ENCODE measurements at regions not wholly inside any gene's neighbourhood (a gene's known extent, or its start where the extent isn't known, plus 50 kb on each side); places are given as distances from the start of the nearest gene placed in this dataset.
A peak's percentile ranks its signal among the peaks of the same experiment; 100 is the strongest.

DNA sequence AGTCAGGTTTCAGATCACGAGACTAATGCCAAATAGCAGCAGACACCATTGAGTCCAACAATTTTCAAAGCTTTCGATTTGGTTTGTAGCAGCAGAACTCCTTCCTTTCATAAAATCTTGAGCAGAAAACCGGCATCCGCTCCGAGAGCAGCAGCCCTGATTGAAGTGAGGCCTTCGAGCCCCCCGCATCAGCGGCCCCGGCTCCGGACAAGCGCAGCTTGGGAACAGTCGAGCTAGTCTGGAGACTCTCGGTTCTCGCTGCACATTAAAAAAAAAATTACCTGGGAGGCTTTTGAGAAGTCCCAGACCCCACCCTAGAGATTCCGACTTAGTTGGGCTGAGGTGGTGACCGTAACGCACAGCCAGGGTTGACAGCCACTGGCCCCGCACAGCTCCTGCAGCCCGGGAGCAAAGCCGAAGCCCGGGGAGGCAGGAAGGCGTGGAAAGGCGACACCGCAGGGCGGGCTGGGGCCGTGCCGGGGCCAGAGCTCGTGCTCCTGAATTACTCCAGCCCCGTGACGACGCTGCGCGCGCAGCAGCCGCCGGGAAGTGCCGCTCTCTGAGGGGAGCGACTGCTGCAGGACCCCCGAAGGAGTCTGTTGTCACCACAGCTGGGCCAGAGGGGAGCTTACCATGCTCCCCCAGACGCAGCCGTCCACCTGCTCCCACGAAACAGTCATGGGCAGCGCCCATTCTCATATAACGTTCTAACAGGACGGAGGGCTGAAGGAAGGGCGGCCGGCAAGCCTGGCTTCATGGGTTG, 57.8 kb downstream of the SPATA19 start:
- Histone ChIP-seq H3K4me1 (ENCODE audit: control insufficient read depth in 1 of 2, insufficient read depth in 2 of 2, low read length in 2 of 2) (no peaks in the 10 kb centered on the region), H3K9me3 (ENCODE audit: control insufficient read depth, low read length) (peaks cover 1% of the 10 kb centered on the region), H3K36me3 (ENCODE audit: control insufficient read depth in 1 of 2, insufficient read depth in 2 of 2, low read length in 1 of 2) (no peaks in the 10 kb centered on the region), H3K4me3 (ENCODE audit: low read length in 2 of 2) (no peak overlapping the region), H3K27ac (ENCODE audit: low read depth in 1 of 2, low read length in 2 of 2) (no peak overlapping the region), H3K27me3 (ENCODE audit: control insufficient read depth in 1 of 2, insufficient read depth in 2 of 2, low read length in 1 of 2) (no peaks in the 10 kb centered on the region)
- ATAC-seq (ENCODE audit: low FRiP score) (peak; percentile 87), DNase-seq (peak in 1 of 2 donors; percentile 50)
- 7 to 8% methylated on average over 46 to 47 of the region's 47 CpGs for WGBS, 2 donors
- intact Hi-C loops (cut with DNase I), result no loop called here

- intact Hi-C loops (cut with DNase I), result no loop called here
- no peak for DNase-seq
- no peak for ATAC-seq (ENCODE audit: low FRiP score)
- Histone ChIP-seq H3K27ac (ENCODE audit: low read depth in 1 of 2, low read length in 2 of 2) (no peak overlapping the region), H3K36me3 (ENCODE audit: control insufficient read depth in 1 of 2, insufficient read depth in 2 of 2, low read length in 1 of 2) (no peaks in the 10 kb centered on the region), H3K4me1 (ENCODE audit: control insufficient read depth in 1 of 2, insufficient read depth in 2 of 2, low read length in 2 of 2) (no peaks in the 10 kb centered on the region), H3K27me3 (ENCODE audit: control insufficient read depth in 1 of 2, insufficient read depth in 2 of 2, low read length in 1 of 2) (no peaks in the 10 kb centered on the region), H3K9me3 (ENCODE audit: control insufficient read depth, low read length) (peaks cover 1% of the 10 kb centered on the region), H3K4me3 (ENCODE audit: low read length in 2 of 2) (no peak overlapping the region)
- 70 to 74% methylated on average over 10 of the region's 10 CpGs for WGBS, 2 donors
Observed at GRCh38 chr11:133785795-133786340, 59.4 kb downstream of the SPATA19 start.

DNA sequence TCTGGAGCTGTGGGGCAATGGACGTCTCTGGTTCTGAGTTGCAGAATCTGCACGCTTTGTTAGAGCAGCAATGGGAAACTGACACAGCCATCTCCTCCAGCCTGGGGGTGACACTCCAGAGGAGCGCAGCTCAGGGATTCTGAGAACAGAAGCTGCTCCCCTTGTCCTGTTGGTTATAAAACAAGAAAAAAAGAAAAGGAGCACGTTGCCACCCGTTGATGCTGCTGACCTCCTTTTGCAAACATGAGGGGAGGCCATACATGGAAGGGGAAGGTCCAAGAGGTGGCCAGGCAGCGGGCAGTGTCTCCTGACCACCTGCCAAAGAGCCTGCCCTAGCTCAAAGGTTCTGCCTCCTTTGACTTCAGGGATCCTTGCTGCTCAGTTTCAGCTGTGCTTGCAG, 61.0 kb downstream of the SPATA19 start:
- no peaks in the 10 kb centered on the region for H3K27me3 ChIP-seq (ENCODE audit: control insufficient read depth in 1 of 2, insufficient read depth in 2 of 2, low read length in 1 of 2)
- H3K36me3 ChIP-seq (ENCODE audit: control insufficient read depth in 1 of 2, insufficient read depth in 2 of 2, low read length in 1 of 2), result no peaks in the 10 kb centered on the region
- DNase-seq (no peak), ATAC-seq (ENCODE audit: low FRiP score) (no peak)
- H3K9me3 ChIP-seq (ENCODE audit: control insufficient read depth, low read length), result no peaks in the 10 kb centered on the region
- no peaks in the 10 kb centered on the region for H3K4me1 ChIP-seq (ENCODE audit: control insufficient read depth in 1 of 2, insufficient read depth in 2 of 2, low read length in 2 of 2)
- intact Hi-C loops (cut with DNase I), result no loop called here
- 86 to 89% methylated on average over 6 of the region's 6 CpGs for whole genome bisulfite sequencing, 2 donors
- no peak overlapping the region for H3K4me3 ChIP-seq (ENCODE audit: low read length in 2 of 2)
- H3K27ac ChIP-seq (ENCODE audit: low read depth in 1 of 2, low read length in 2 of 2), result no peak overlapping the region

DNA sequence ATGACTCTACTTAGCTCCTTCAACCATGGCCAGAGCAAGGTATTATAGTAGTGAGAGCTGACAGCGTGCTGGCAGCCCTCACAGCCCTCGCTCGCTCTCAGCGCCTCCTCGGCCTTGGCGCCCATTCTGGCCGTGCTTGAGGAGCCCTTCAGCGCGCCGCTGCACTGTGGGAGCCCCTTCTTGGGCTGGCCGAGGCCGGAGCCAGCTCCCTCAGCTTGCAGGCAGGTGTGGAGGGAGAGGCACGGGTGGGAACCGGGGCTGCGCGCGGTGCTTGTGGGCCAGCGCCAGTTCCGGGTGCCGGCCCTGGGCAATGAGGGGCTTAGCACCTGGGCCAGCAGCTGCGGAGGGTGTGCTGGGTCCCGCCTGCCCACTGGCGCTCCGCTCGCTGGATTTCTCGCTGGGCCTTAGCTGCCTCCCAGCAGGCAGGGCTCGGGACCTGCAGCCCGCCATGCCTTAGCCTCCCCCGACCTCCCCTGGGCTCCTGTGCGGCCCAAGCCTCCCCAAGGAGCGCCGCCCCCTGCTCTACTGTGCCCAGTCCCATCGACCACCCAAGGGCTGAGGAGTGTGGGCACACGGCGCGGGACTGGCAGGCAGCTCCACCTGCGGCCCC, 63.1 kb downstream of the SPATA19 start:
- 92% methylated on average over 36 to 37 of the region's 37 CpGs for WGBS, 2 donors
- no peaks in the 10 kb centered on the region for H3K36me3 ChIP-seq (ENCODE audit: control insufficient read depth in 1 of 2, insufficient read depth in 2 of 2, low read length in 1 of 2)
- no peak for ATAC-seq (ENCODE audit: low FRiP score)
- no peaks in the 10 kb centered on the region for H3K27me3 ChIP-seq (ENCODE audit: control insufficient read depth in 1 of 2, insufficient read depth in 2 of 2, low read length in 1 of 2)
- peaks cover 3% of the 10 kb centered on the region for H3K9me3 ChIP-seq (ENCODE audit: control insufficient read depth, low read length)
- H3K4me1 ChIP-seq (ENCODE audit: control insufficient read depth in 1 of 2, insufficient read depth in 2 of 2, low read length in 2 of 2), result no peaks in the 10 kb centered on the region
- intact Hi-C loops (cut with DNase I), result no loop called here
- no peak overlapping the region for H3K27ac ChIP-seq (ENCODE audit: low read depth in 1 of 2, low read length in 2 of 2)
- no peak for DNase-seq
- H3K4me3 ChIP-seq (ENCODE audit: low read length in 2 of 2), result no peak overlapping the region

GRCh38 chr11:133778161-133778560, 67.2 kb downstream of the SPATA19 start:
- Histone ChIP-seq H3K9me3 (ENCODE audit: control insufficient read depth, low read length) (peaks cover 4% of the 10 kb centered on the region), H3K4me1 (ENCODE audit: control insufficient read depth in 1 of 2, insufficient read depth in 2 of 2, low read length in 2 of 2) (no peaks in the 10 kb centered on the region), H3K4me3 (ENCODE audit: low read length in 2 of 2) (no peak overlapping the region), H3K27me3 (ENCODE audit: control insufficient read depth in 1 of 2, insufficient read depth in 2 of 2, low read length in 1 of 2) (no peaks in the 10 kb centered on the region), H3K27ac (ENCODE audit: low read depth in 1 of 2, low read length in 2 of 2) (no peak overlapping the region), H3K36me3 (ENCODE audit: control insufficient read depth in 1 of 2, insufficient read depth in 2 of 2, low read length in 1 of 2) (no peaks in the 10 kb centered on the region)
- DNase-seq (no peak), ATAC-seq (ENCODE audit: low FRiP score) (no peak)
- intact Hi-C loops (cut with DNase I), result no loop called here
- 25 to 44% methylated on average over 18 of the region's 18 CpGs for WGBS, 2 donors

DNA sequence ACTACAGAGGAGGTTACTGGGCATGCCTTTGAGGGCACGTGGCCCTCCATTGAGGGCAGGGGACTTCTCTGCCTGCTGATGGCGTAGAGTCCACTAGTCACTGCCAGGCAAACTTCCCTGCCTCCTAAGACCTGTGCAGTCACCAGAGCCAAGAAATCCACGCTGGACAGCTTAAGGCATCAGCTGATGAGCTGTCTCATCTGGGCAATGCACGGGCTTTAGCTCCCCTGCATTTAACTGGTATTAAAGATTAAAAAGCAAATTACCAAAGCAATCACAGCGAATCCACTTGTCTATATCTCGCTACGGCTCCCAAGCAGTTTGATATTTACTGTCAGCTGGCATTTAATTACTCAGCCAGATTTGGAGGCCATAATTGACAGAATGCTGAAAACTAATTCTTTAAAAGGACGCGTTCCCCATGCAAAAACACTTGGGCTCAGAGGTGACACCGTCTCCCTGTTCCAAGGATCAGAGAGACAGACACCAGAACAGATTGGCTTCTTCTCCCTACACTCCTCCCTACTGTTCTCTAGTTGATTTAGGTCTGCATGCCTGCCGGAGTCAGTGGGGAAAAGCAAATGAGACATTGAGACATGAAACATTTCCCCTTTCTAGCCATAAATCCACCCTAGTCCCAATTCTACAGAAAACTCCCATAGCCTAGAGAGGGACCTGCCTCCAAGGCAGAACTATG, 68.5 kb downstream of the SPATA19 start:
- peaks cover 4% of the 10 kb centered on the region for H3K9me3 ChIP-seq (ENCODE audit: control insufficient read depth, low read length)
- no peaks in the 10 kb centered on the region for H3K4me1 ChIP-seq (ENCODE audit: control insufficient read depth in 1 of 2, insufficient read depth in 2 of 2, low read length in 2 of 2)
- no peaks in the 10 kb centered on the region for H3K27me3 ChIP-seq (ENCODE audit: control insufficient read depth in 1 of 2, insufficient read depth in 2 of 2, low read length in 1 of 2)
- DNase-seq (no peak), ATAC-seq (ENCODE audit: low FRiP score) (no peak)
- no peak overlapping the region for H3K4me3 ChIP-seq (ENCODE audit: low read length in 2 of 2)
- intact Hi-C loops (cut with DNase I), result no loop called here
- H3K36me3 ChIP-seq (ENCODE audit: control insufficient read depth in 1 of 2, insufficient read depth in 2 of 2, low read length in 1 of 2), result no peaks in the 10 kb centered on the region
- 57 to 58% methylated on average over 11 of the region's 11 CpGs for WGBS, 2 donors
- H3K27ac ChIP-seq (ENCODE audit: low read depth in 1 of 2, low read length in 2 of 2), result no peak overlapping the region

DNA sequence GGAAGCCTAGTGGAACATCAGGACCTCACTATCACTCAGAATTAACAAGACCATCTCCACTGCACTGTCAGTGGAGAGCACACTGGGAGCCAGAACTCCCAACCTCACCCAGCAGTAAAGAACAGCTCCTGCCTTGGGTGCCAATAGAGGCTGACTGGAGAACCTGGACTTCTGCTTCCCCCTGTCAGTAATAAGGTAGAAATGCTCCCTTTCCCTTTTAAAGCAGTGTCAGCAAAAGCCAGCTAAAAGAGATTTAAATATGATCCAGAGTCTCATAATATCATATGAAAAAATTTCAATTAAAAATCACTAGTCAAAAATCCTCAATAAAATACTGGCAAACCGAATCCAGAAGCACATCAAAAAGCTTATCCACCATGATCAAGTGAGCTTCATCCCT, 82.8 kb downstream of the SPATA19 start:
- WGBS, 2 donors, result 60 to 62% methylated on average over 1 of the region's 1 CpG
- intact Hi-C loops (cut with DNase I), result no loop called here
- H3K27me3 ChIP-seq (ENCODE audit: control insufficient read depth in 1 of 2, insufficient read depth in 2 of 2, low read length in 1 of 2), result no peaks in the 10 kb centered on the region
- ATAC-seq (ENCODE audit: low FRiP score) (no peak), DNase-seq (no peak)
- no peaks in the 10 kb centered on the region for H3K36me3 ChIP-seq (ENCODE audit: control insufficient read depth in 1 of 2, insufficient read depth in 2 of 2, low read length in 1 of 2)
- no peak overlapping the region for H3K27ac ChIP-seq (ENCODE audit: low read depth in 1 of 2, low read length in 2 of 2)
- peaks cover 1% of the 10 kb centered on the region for H3K9me3 ChIP-seq (ENCODE audit: control insufficient read depth, low read length)
- no peaks in the 10 kb centered on the region for H3K4me1 ChIP-seq (ENCODE audit: control insufficient read depth in 1 of 2, insufficient read depth in 2 of 2, low read length in 2 of 2)
- no peak overlapping the region for H3K4me3 ChIP-seq (ENCODE audit: low read length in 2 of 2)

GRCh38 chr11:133753150-133753549, 92.2 kb downstream of the SPATA19 start:
- H3K4me1 ChIP-seq (ENCODE audit: control insufficient read depth in 1 of 2, insufficient read depth in 2 of 2, low read length in 2 of 2), result no peaks in the 10 kb centered on the region
- H3K36me3 ChIP-seq (ENCODE audit: control insufficient read depth in 1 of 2, insufficient read depth in 2 of 2, low read length in 1 of 2), result no peaks in the 10 kb centered on the region
- DNase-seq, result no peak
- no peak for ATAC-seq (ENCODE audit: low FRiP score)
- no peak overlapping the region for H3K4me3 ChIP-seq (ENCODE audit: low read length in 2 of 2)
- H3K27ac ChIP-seq (ENCODE audit: low read depth in 1 of 2, low read length in 2 of 2), result no peak overlapping the region
- intact Hi-C loops (cut with DNase I), result no loop called here
- 81 to 82% methylated on average over 10 of the region's 10 CpGs for WGBS, 2 donors
- peaks cover 5% of the 10 kb centered on the region for H3K9me3 ChIP-seq (ENCODE audit: control insufficient read depth, low read length)
- no peaks in the 10 kb centered on the region for H3K27me3 ChIP-seq (ENCODE audit: control insufficient read depth in 1 of 2, insufficient read depth in 2 of 2, low read length in 1 of 2)
